Breast epithelium (tissue), 3 donors: ENCODE measurements at regions not wholly inside any gene's neighbourhood (a gene's known extent, or its start where the extent isn't known, plus 50 kb on each side); places are given as distances from the start of the nearest gene placed in this dataset.

Experiments
- CTCF ChIP-seq, 3 donors: fragments of 450-650 bp; IDR thresholded peaks; one replicate each; pipeline ENCODE4 v1.5.1; 2016 to 2017; ENCODE audit warnings: antibody characterized with exemption in 3 of 3, mild to moderate bottlenecking in 3 of 3, moderate library complexity in 3 of 3
- POLR2A ChIP-seq: fragments of 450-650 bp; IDR thresholded peaks from one replicate; pipeline ENCODE4 v1.6.1; 2016; ENCODE audit warnings: antibody characterized with exemption, mild to moderate bottlenecking, moderate library complexity

GRCh38 chr11:129722529-129722928 lies 93.1 kb upstream of the TMEM45B start:
- TF ChIP-seq CTCF (IDR thresholded peaks at IDR 0.05) (no peak), POLR2A (no peak)
